Neural cell (in vitro differentiated cells): ENCODE measurements at regions not wholly inside any gene's neighbourhood (a gene's known extent, or its start where the extent isn't known, plus 50 kb on each side); places are given as distances from the start of the nearest gene placed in this dataset.

Experiments used
- H2AFZ ChIP-seq: fragments of 200-600, 300-800 bp; sonication (generic), shearing (Covaris generic); 2 replicates; pipeline ENCODE4 v1.6.0; 2014; ENCODE audit warnings: low read depth, mild to moderate bottlenecking, antibody characterized with exemption, low read length, moderate library complexity
- H3F3A ChIP-seq: fragments of 200-600 bp; shearing (Covaris generic); 2 replicates; pipeline ENCODE4 v1.6.1; 2016; ENCODE audit warnings: mild to moderate bottlenecking, moderate library complexity, mixed read lengths, antibody characterized with exemption, low read length; ENCODE audit not compliant: insufficient read depth, poor library complexity, severe bottlenecking
- H3K27ac ChIP-seq: fragments of 200-600, 300-800 bp; sonication (generic), shearing (Covaris generic); 2 replicates; pipeline ENCODE4 v1.5.1; 2014; ENCODE audit warnings: mild to moderate bottlenecking, low read length, moderate library complexity
- H3K27me3 ChIP-seq: fragments of 300-800, 200-600 bp; sonication (generic), shearing (Covaris generic); 2 replicates; pipeline ENCODE4 v1.6.0; 2014; ENCODE audit warnings: mild to moderate bottlenecking, low read depth, low read length, moderate library complexity; ENCODE audit not compliant: insufficient read depth
- H3K36me3 ChIP-seq: fragments of 300-800, 200-600 bp; sonication (generic), shearing (Covaris generic); 2 replicates; pipeline ENCODE4 v1.5.1; 2014; ENCODE audit warnings: mild to moderate bottlenecking, antibody characterized with exemption, low read length, moderate library complexity; ENCODE audit not compliant: insufficient read depth
- H3K4me2 ChIP-seq: fragments of 300-800, 200-600 bp; sonication (generic), shearing (Covaris generic); 2 replicates; pipeline ENCODE4 v1.6.0; 2014; ENCODE audit warnings: mild to moderate bottlenecking, low read length
- H3K4me3 ChIP-seq: fragments of 300-800, 200-600 bp; sonication (generic), shearing (Covaris generic); 2 replicates; pipeline ENCODE4 v1.5.1; 2014; ENCODE audit warnings: mild to moderate bottlenecking, low read length, moderate library complexity
- H3K79me2 ChIP-seq: fragments of 200-600 bp; shearing (Covaris generic); replicated peaks from 2 replicates; pipeline ENCODE4 v1.6.0; 2014; ENCODE audit warnings: mild to moderate bottlenecking, low read length, moderate library complexity; ENCODE audit not compliant: insufficient read depth
- H3K9ac ChIP-seq: fragments of 300-800, 200-600 bp; sonication (generic), shearing (Covaris generic); 2 replicates; pipeline ENCODE4 v1.6.1; 2016; ENCODE audit warnings: mild to moderate bottlenecking, low read length, mixed read lengths
- H3K9me2 ChIP-seq: fragments of 200-600 bp; shearing (Covaris generic); 2 replicates; pipeline ENCODE4 v1.6.1; 2016; ENCODE audit warnings: mild to moderate bottlenecking, low read length, mixed read lengths; ENCODE audit not compliant: insufficient read depth
- H3K9me3 ChIP-seq: fragments of 200-600, 300-800 bp; sonication (generic), shearing (Covaris generic); 2 replicates; pipeline ENCODE4 v1.6.1; 2016; ENCODE audit warnings: mild to moderate bottlenecking, mixed run types, low read length, moderate library complexity, mixed read lengths
- H4K20me1 ChIP-seq: fragments of 200-600 bp; shearing (Covaris generic); 2 replicates; pipeline ENCODE4 v1.6.1; 2016; ENCODE audit warnings: mild to moderate bottlenecking, mixed run types; ENCODE audit not compliant: insufficient read depth
- EP300 ChIP-seq: fragments of 450-650 bp; conservative IDR thresholded peaks from 2 replicates; pipeline ENCODE4 v1.6.1; 2014; ENCODE audit warnings: antibody characterized with exemption, mild to moderate bottlenecking, moderate library complexity; ENCODE audit not compliant: poor library complexity, severe bottlenecking
- EZH2 ChIP-seq: fragments of 200-600, 300-800 bp; shearing (Covaris generic), sonication (generic); IDR thresholded peaks from 2 replicates; pipeline ENCODE4 v1.6.1; 2014; ENCODE audit warnings: antibody characterized with exemption, low read length, borderline replicate concordance, mild to moderate bottlenecking; ENCODE audit not compliant: insufficient read depth, poor library complexity, severe bottlenecking
- MXI1 ChIP-seq: fragments of 450-650 bp; conservative IDR thresholded peaks from 2 replicates; pipeline ENCODE4 v1.6.1; 2014; ENCODE audit warnings: antibody characterized with exemption, mild to moderate bottlenecking; ENCODE audit not compliant: poor library complexity, severe bottlenecking
- POLR2AphosphoS5 ChIP-seq: IDR thresholded peaks from 2 replicates; pipeline ENCODE4 v1.6.1; 2012
- RAD21 ChIP-seq: fragments of 450-650 bp; conservative IDR thresholded peaks from 2 replicates; pipeline ENCODE4 v1.6.1; 2014; ENCODE audit warnings: antibody characterized with exemption, mild to moderate bottlenecking, moderate library complexity
- REST ChIP-seq: IDR thresholded peaks from 2 replicates; pipeline ENCODE4 v1.6.1; 2012; ENCODE audit warnings: borderline replicate concordance
- SMC3 ChIP-seq: fragments of 450-650 bp; conservative IDR thresholded peaks from 2 replicates; pipeline ENCODE4 v1.6.1; 2014; ENCODE audit warnings: antibody characterized with exemption, mild to moderate bottlenecking, moderate library complexity; ENCODE audit not compliant: poor library complexity
- TAF1 ChIP-seq: IDR thresholded peaks from 2 replicates; pipeline ENCODE4 v1.6.1; 2012; ENCODE audit warnings: low read depth
- TF ChIP-seq, protein P1 (sequence below): fragments of 450-650 bp; IDR thresholded peaks from 2 replicates; pipeline ENCODE4 v1.5.1; 2014; ENCODE audit warnings: antibody characterized with exemption, mild to moderate bottlenecking, moderate library complexity; ENCODE audit not compliant: poor library complexity, severe bottlenecking

DNA sequence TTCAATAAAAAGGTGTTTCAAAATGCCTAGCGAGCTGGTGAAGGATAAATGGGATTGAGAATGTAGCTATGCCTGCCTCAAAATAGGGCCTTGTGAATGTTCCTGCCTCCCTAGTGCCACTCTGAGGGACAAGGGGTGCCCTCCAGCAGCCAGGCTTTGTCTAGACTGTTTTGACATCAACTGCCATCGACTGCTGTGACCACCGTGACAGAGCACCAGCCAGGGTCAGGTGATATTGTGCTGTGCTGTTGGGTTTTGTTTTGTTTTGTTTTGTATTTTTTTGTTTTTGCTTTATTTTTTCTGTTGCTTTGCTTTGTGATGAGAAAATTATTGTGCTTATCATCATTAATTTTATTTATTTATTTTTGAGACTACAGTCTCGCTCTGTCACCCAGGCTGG lies 144.8 kb downstream of the SMAD6 start:
- Histone ChIP-seq H3K36me3 (no peaks in the 10 kb centered on the region), H3K79me2 (no peaks in the 10 kb centered on the region), H3K9me2 (no peaks in the 10 kb centered on the region), H3K9me3 (no peaks in the 10 kb centered on the region), H3K27ac (no peak overlapping the region), H4K20me1 (no peaks in the 10 kb centered on the region), H3K4me2 (no peak overlapping the region), H3K27me3 (peaks cover 20% of the 10 kb centered on the region), H3F3A (no peaks in the 10 kb centered on the region), H3K4me3 (no peak overlapping the region), H2AFZ (no peak overlapping the region), H3K9ac (no peak overlapping the region)
- TF ChIP-seq RAD21 (no peak), EP300 (no peak), MXI1 (no peak), REST (no peak), EZH2 (no peak), TAF1 (no peak), POLR2AphosphoS5 (no peak), SMC3 (no peak)
- TF ChIP-seq, protein P1, sequence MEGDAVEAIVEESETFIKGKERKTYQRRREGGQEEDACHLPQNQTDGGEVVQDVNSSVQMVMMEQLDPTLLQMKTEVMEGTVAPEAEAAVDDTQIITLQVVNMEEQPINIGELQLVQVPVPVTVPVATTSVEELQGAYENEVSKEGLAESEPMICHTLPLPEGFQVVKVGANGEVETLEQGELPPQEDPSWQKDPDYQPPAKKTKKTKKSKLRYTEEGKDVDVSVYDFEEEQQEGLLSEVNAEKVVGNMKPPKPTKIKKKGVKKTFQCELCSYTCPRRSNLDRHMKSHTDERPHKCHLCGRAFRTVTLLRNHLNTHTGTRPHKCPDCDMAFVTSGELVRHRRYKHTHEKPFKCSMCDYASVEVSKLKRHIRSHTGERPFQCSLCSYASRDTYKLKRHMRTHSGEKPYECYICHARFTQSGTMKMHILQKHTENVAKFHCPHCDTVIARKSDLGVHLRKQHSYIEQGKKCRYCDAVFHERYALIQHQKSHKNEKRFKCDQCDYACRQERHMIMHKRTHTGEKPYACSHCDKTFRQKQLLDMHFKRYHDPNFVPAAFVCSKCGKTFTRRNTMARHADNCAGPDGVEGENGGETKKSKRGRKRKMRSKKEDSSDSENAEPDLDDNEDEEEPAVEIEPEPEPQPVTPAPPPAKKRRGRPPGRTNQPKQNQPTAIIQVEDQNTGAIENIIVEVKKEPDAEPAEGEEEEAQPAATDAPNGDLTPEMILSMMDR, result no peak

GRCh38 chr15:66847565-66847991 lies 145.5 kb downstream of the SMAD6 start:
- Histone ChIP-seq H3K9me3 (no peaks in the 10 kb centered on the region), H3K9me2 (no peaks in the 10 kb centered on the region), H2AFZ (no peak overlapping the region), H4K20me1 (no peaks in the 10 kb centered on the region), H3F3A (no peaks in the 10 kb centered on the region), H3K79me2 (no peaks in the 10 kb centered on the region), H3K9ac (no peak overlapping the region), H3K4me3 (no peak overlapping the region), H3K4me2 (no peak overlapping the region), H3K36me3 (no peaks in the 10 kb centered on the region), H3K27me3 (peaks cover 15% of the 10 kb centered on the region), H3K27ac (no peak overlapping the region)
- TF ChIP-seq RAD21 (no peak), EP300 (no peak), POLR2AphosphoS5 (no peak), SMC3 (no peak)
- TF ChIP-seq, protein P1, result no peak
